ENCODE measurements at regions not wholly inside any gene's neighbourhood (a gene's known extent, or its start where the extent isn't known, plus 50 kb on each side); places are given as distances from the start of the nearest gene placed in this dataset.
"Not testable (repeated sequence)": the region's sequence is repeated elsewhere in the genome, so short reads cannot be mapped to it uniquely, and the experiment has no call there.

- no peak for DNase-seq
These were observed 188.9 kb downstream of the SIPA1L2 start for GRCh38 chr1:232441036-232441411.

- DNase-seq: no peak
These were observed 189.5 kb downstream of the SIPA1L2 start for GRCh38 chr1:232440325-232441035.

GRCh38 chr1:232439011-232439410, 190.9 kb downstream of the SIPA1L2 start:
- no peak for DNase-seq

- peak; percentile 23 for DNase-seq
These were observed 191.5 kb downstream of the SIPA1L2 start for GRCh38 chr1:232438476-232438875.

GRCh38 chr1:232437510-232437909, 192.4 kb downstream of the SIPA1L2 start:
- no peak for DNase-seq

GRCh38 chr1:232435729-232436128, 194.2 kb downstream of the SIPA1L2 start:
- DNase-seq: no peak

GRCh38 chr1:232432313-232432712, 197.6 kb downstream of the SIPA1L2 start:
- no peak for DNase-seq

GRCh38 chr1:232431748-232432147, 198.2 kb downstream of the SIPA1L2 start:
- DNase-seq: no peak

GRCh38 chr1:232431326-232431725, 198.6 kb downstream of the SIPA1L2 start:
- no peak for DNase-seq

GRCh38 chr1:232430467-232430866, 199.5 kb downstream of the SIPA1L2 start:
- no peak for DNase-seq

- no peak for DNase-seq
These were observed 201.0 kb downstream of the SIPA1L2 start for GRCh38 chr1:232428786-232429530.

GRCh38 chr1:232428036-232428645, 201.8 kb downstream of the SIPA1L2 start:
- no peak for DNase-seq

GRCh38 chr1:232426801-232427200, 203.1 kb downstream of the SIPA1L2 start:
- DNase-seq: no peak

GRCh38 chr1:232425421-232425820, 204.5 kb downstream of the SIPA1L2 start:
- no peak for DNase-seq

- DNase-seq: no peak
These were observed 206.3 kb downstream of the SIPA1L2 start for GRCh38 chr1:232423591-232423990.

- no peak for DNase-seq
These were observed 207.0 kb downstream of the SIPA1L2 start for GRCh38 chr1:232422898-232423297.

- DNase-seq: no peak
These were observed 207.8 kb downstream of the SIPA1L2 start for GRCh38 chr1:232422098-232422497.

GRCh38 chr1:232421143-232421796, 208.7 kb downstream of the SIPA1L2 start:
- DNase-seq: no peak

- DNase-seq: no peak
These were observed 212.2 kb downstream of the SIPA1L2 start for GRCh38 chr1:232417636-232418248.

GRCh38 chr1:232416026-232416568, 213.8 kb downstream of the SIPA1L2 start:
- DNase-seq: no peak

- not testable (repeated sequence) for DNase-seq
These were observed 214.5 kb downstream of the SIPA1L2 start for GRCh38 chr1:232415481-232415880.

GRCh38 chr1:232414100-232414499, 215.8 kb downstream of the SIPA1L2 start:
- no peak for DNase-seq

GRCh38 chr1:232413674-232414073, 216.3 kb downstream of the SIPA1L2 start:
- DNase-seq: no peak

Data from NCI-H2227 treated with DMSO at 0.1 percent for 48 hours (cell line).